ENCODE measurements at regions not wholly inside any gene's neighbourhood (a gene's known extent, or its start where the extent isn't known, plus 50 kb on each side); places are given as distances from the start of the nearest gene placed in this dataset.

DNA sequence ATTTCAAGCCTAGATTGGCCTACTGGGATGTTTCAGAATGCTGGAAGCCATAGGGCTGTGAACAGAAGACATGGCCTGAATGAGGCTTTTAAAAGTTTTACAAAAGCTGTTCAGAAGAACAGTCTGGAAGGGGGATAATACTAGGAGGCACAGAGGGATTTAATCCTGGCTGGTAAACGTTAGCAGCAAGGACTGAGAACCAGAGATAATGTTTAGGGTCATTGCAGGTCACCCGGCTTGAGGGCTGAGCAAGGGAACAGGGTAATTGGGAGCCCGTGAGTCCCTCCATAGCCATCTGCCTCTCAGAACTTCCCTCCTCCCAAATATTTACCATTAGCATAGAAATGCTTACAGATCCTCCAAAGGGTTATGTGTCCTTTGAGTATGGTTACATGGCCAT, 765.4 kb downstream of the TMEM182 start:
- TF ChIP-seq, protein P1, sequence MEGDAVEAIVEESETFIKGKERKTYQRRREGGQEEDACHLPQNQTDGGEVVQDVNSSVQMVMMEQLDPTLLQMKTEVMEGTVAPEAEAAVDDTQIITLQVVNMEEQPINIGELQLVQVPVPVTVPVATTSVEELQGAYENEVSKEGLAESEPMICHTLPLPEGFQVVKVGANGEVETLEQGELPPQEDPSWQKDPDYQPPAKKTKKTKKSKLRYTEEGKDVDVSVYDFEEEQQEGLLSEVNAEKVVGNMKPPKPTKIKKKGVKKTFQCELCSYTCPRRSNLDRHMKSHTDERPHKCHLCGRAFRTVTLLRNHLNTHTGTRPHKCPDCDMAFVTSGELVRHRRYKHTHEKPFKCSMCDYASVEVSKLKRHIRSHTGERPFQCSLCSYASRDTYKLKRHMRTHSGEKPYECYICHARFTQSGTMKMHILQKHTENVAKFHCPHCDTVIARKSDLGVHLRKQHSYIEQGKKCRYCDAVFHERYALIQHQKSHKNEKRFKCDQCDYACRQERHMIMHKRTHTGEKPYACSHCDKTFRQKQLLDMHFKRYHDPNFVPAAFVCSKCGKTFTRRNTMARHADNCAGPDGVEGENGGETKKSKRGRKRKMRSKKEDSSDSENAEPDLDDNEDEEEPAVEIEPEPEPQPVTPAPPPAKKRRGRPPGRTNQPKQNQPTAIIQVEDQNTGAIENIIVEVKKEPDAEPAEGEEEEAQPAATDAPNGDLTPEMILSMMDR (IDR thresholded peaks at IDR 0.05) = no peak
- no peak for TF ChIP-seq POLR2A (IDR thresholded peaks at IDR 0.05)
